GM13977 (cell line): ENCODE measurements at regions not wholly inside any gene's neighbourhood (a gene's known extent, or its start where the extent isn't known, plus 50 kb on each side); places are given as distances from the start of the nearest gene placed in this dataset.

ENCODE experiments used
- DNase-seq: peaks from one replicate; pipeline ENCODE4 v3.0.0; 2012; ENCODE audit warnings: low spot score
- CTCF ChIP-seq: IDR thresholded peaks from 2 replicates; pipeline ENCODE4 v1.5.1; 2012; ENCODE audit warnings: mild to moderate bottlenecking, control low read depth; ENCODE audit not compliant: insufficient read depth; ENCODE audit errors: extremely low read depth, missing control alignments
- in situ Hi-C: fragments of 300-500 bp; cut with MboI; formaldehyde crosslinking; loops from one replicate; pipeline ENCODE4 v1.12.0; 2022; ENCODE audit warnings: low sequenced_read_pairs, low pct_unique_long_range_greater_than_20kb, mixed read lengths, inconsistent platforms; ENCODE audit not compliant: unreplicated experiment

- TF ChIP-seq CTCF, result no peak
- DNase-seq, result no peak
- in situ Hi-C loops, result no loop called here
Measured at GRCh38 chr2:34849827-34850226, 1250.7 kb upstream of the FAM98A start.

- DNase-seq, result no peak
- TF ChIP-seq CTCF, result no peak
- in situ Hi-C loops, result no loop called here
Measured at GRCh38 chr2:34848691-34849090, 1249.6 kb upstream of the FAM98A start.

- in situ Hi-C loops, result no loop called here
- no peak for DNase-seq
- TF ChIP-seq CTCF, result no peak
Measured at GRCh38 chr2:34848132-34848531, 1249.0 kb upstream of the FAM98A start.

GRCh38 chr2:34844629-34845028, 1245.5 kb upstream of the FAM98A start:
- in situ Hi-C loops, result no loop called here
- no peak for DNase-seq
- no peak for TF ChIP-seq CTCF

GRCh38 chr2:34838408-34838807, 1239.3 kb upstream of the FAM98A start:
- DNase-seq, result no peak
- no peak for TF ChIP-seq CTCF
- in situ Hi-C loops, result no loop called here

- in situ Hi-C loops, result no loop called here
- DNase-seq, result no peak
- TF ChIP-seq CTCF, result no peak
Measured at GRCh38 chr2:34836361-34836760, 1237.3 kb upstream of the FAM98A start.

GRCh38 chr2:34831096-34831495, 1232.0 kb upstream of the FAM98A start:
- no peak for TF ChIP-seq CTCF
- in situ Hi-C loops, result no loop called here
- DNase-seq, result no peak
